HepG2 (cell line): ENCODE measurements at regions not wholly inside any gene's neighbourhood (a gene's known extent, or its start where the extent isn't known, plus 50 kb on each side); places are given as distances from the start of the nearest gene placed in this dataset.

Experiments used
- ATAC-seq: fragments of 200-7000 bp; cut with Tn5 transposase; 3 replicates; pipeline ENCODE4 v1.9.1; 2020; ENCODE audit warnings: mild to moderate bottlenecking, moderate library complexity
- BruUV-seq: library from RNA; stranded (reverse); fragments of 400-500 nt; replicated peaks from 2 replicates; lab custom pipeline; 2021; lab: Mats Ljungman, UMichigan
- CTCF ChIA-PET: fragments of 300-600 bp; formaldehyde crosslinking; extraction: SDS; loops from one replicate; lab custom pipeline; 2021; ENCODE audit warnings: low total read pairs, inconsistent platforms, low intra/inter-chr PET ratio; lab: Yijun Ruan, JAX
- POLR2A ChIA-PET: fragments of 350-600 bp; sonication (Branson Sonifier 250); formaldehyde crosslinking; loops from one replicate; lab custom pipeline; 2020; ENCODE audit warnings: antibody characterized with exemption, inconsistent platforms; lab: Yijun Ruan, JAX
- DNase-seq: peaks from one replicate; pipeline ENCODE4 v3.0.0-alpha.2; 2015; ENCODE audit warnings: low spot score
- FAIRE-seq: peaks from 3 replicates; lab custom pipeline; 2011; peaks lifted over from hg19 to GRCh38; lab: Jason Lieb, UNC
- H2AFZ ChIP-seq: one replicate; pipeline ENCODE4 v1.6.1; 2011; ENCODE audit warnings: low read length, inconsistent platforms
- H3K27ac ChIP-seq: fragments of 300-600 bp; 3 replicates; pipeline ENCODE4 v1.8.0; 2011; ENCODE audit warnings: mixed run types, mild to moderate bottlenecking, mixed read lengths, low read length, inconsistent platforms; ENCODE audit not compliant: insufficient read depth; ENCODE audit errors: extremely low read length
- H3K27me3 ChIP-seq, 2 experiments: fragments of 200-600 bp in 1 of 2; 2 replicates in 1 of 2; 3 replicates in 1 of 2; pipeline versions ENCODE4 v1.6.0 to v1.8.0; 2011; ENCODE audit warnings: low read length in 2 of 2, mild to moderate bottlenecking in 2 of 2, moderate library complexity in 2 of 2, inconsistent platforms in 1 of 2; ENCODE audit not compliant: insufficient read depth in 2 of 2, control insufficient read depth in 1 of 2
- H3K36me3 ChIP-seq, 2 experiments: fragments of 200-600 bp in 1 of 2; replicated peaks in 1 of 2; 2 replicates in 1 of 2; 3 replicates in 1 of 2; pipeline versions ENCODE4 v1.5.1 to v1.8.0; 2011; ENCODE audit warnings: low read length in 2 of 2, inconsistent platforms in 1 of 2; ENCODE audit not compliant: insufficient read depth in 2 of 2, control insufficient read depth in 1 of 2
- H3K4me1 ChIP-seq: 2 replicates; pipeline ENCODE4 v1.5.1; 2012; ENCODE audit warnings: low read length, inconsistent platforms; ENCODE audit not compliant: insufficient read depth
- H3K4me2 ChIP-seq: 2 replicates; pipeline ENCODE4 v1.6.0; 2011; ENCODE audit warnings: low read depth, low read length, inconsistent platforms
- H3K4me3 ChIP-seq, 3 experiments: fragments of 200-600 bp in 1 of 3; sonication (generic), shearing (Covaris generic) in 1 of 3; replicated peaks in 1 of 3; 2 replicates each; pipeline ENCODE4 v1.5.1; 2011 to 2016; ENCODE audit warnings: low read length in 3 of 3, inconsistent platforms in 2 of 3, low read depth in 2 of 3, mild to moderate bottlenecking in 2 of 3, control low read depth in 1 of 3, mixed read lengths in 1 of 3; ENCODE audit not compliant: insufficient read depth in 1 of 3
- H3K79me2 ChIP-seq: one replicate; pipeline ENCODE4 v1.6.1; 2011; ENCODE audit warnings: low read length, inconsistent platforms; ENCODE audit not compliant: insufficient read depth
- H3K9ac ChIP-seq: 2 replicates; pipeline ENCODE4 v1.6.0; 2011; ENCODE audit warnings: mild to moderate bottlenecking, low read depth, low read length, inconsistent platforms; ENCODE audit not compliant: insufficient read depth
- H3K9me3 ChIP-seq: 2 replicates; pipeline ENCODE4 v1.5.1; 2012; ENCODE audit warnings: mild to moderate bottlenecking, low read length
- H4K20me1 ChIP-seq: 2 replicates; pipeline ENCODE4 v1.6.0; 2011; ENCODE audit warnings: inconsistent platforms, mild to moderate bottlenecking, low read length, moderate library complexity; ENCODE audit not compliant: insufficient read depth
- ARNT2 ChIP-seq: sonication (generic); formaldehyde crosslinking; IDR thresholded peaks from 2 replicates; pipeline ENCODE4 v1.8.0; 2022; ENCODE audit warnings: mild to moderate bottlenecking, low read depth, missing genetic modification reagents, moderate library complexity
- GTF3A ChIP-seq: sonication (generic); formaldehyde crosslinking; conservative IDR thresholded peaks from 2 replicates; pipeline ENCODE4 v1.4.0; 2020; ENCODE audit warnings: mild to moderate bottlenecking, missing genetic modification reagents
- ZNF143 ChIP-seq: sonication (generic); formaldehyde crosslinking; IDR thresholded peaks from 2 replicates; pipeline ENCODE4 v1.4.0; 2020; ENCODE audit warnings: missing genetic modification reagents
- ZNF841 ChIP-seq: sonication (generic); formaldehyde crosslinking; IDR thresholded peaks from 2 replicates; pipeline ENCODE4 v1.8.1; 2023; ENCODE audit warnings: missing genetic modification reagents, borderline replicate concordance
- WGBS: methylation state at CpG from one replicate; pipeline ENCODE4 v1.1.6; 2017; ENCODE audit warnings: low lambda C conversion rate; 5-methylcytosine and 5-hydroxymethylcytosine counted together
- in situ Hi-C: cut with HindIII; loops from 2 replicates; pipeline ENCODE4 v1.10.0; 2017; ENCODE audit warnings: low pct_unique_long_range_greater_than_20kb; ENCODE audit not compliant: extremely low pct_ligation_motif_present
- intact Hi-C: fragments of 100-400 bp; cut with micrococcal nuclease; formaldehyde crosslinking; loops from one replicate; pipeline ENCODE4 v1.10.0; 2022; ENCODE audit not compliant: unreplicated experiment

- Histone ChIP-seq H2AFZ (no peak overlapping the region), H3K27ac (no peak overlapping the region), H3K9ac (no peak overlapping the region), H3K4me2 (no peak overlapping the region), H3K27me3 (peaks cover 0 to 5% of the 10 kb centered on the region in 2 experiments; a peak in 1 of 5 replicates), H4K20me1 (no peaks in the 10 kb centered on the region), H3K4me1 (no peaks in the 10 kb centered on the region), H3K4me3 (no peak overlapping the region), H3K9me3 (no peaks in the 10 kb centered on the region), H3K36me3 (no peaks in the 10 kb centered on the region), H3K79me2 (no peaks in the 10 kb centered on the region)
- 1% methylated on average over 4 of the region's 4 CpGs for WGBS
- DNase-seq (no peak), ATAC-seq (no peak), FAIRE-seq (no peak)
- intact Hi-C loops: no loop called here
- POLR2A ChIA-PET: no interaction called here
- CTCF ChIA-PET: no interaction called here
- TF ChIP-seq ZNF841 (CRISPR knock-in tag) (no peak), ZNF143 (CRISPR knock-in tag) (no peak), GTF3A (CRISPR knock-in tag) (no peak)
- in situ Hi-C loops: no loop called here
- no TSS peak for BruUV-seq
Measured at GRCh38 chr1:201773764-201774163, 55.2 kb upstream of the IPO9 start.

GRCh38 chr1:201774224-201774982, 54.6 kb upstream of the IPO9 start:
- no peak for ATAC-seq
- POLR2A ChIA-PET: no interaction called here
- H3K36me3 ChIP-seq: no peaks in the 10 kb centered on the region
- CTCF ChIA-PET: no interaction called here
- H4K20me1 ChIP-seq: no peaks in the 10 kb centered on the region
- intact Hi-C loops (no loop called here), in situ Hi-C loops (no loop called here)
- FAIRE-seq: no peak
- H3K79me2 ChIP-seq: no peaks in the 10 kb centered on the region
- no peak overlapping the region for H3K4me3 ChIP-seq
- peaks cover 0 to 5% of the 10 kb centered on the region in 2 experiments; a peak in 1 of 5 replicates for H3K27me3 ChIP-seq
- 4% methylated on average over 4 of the region's 4 CpGs for WGBS
- no peaks in the 10 kb centered on the region for H3K4me1 ChIP-seq
- H3K27ac ChIP-seq: no peak overlapping the region
- no peaks in the 10 kb centered on the region for H3K9me3 ChIP-seq
- H3K4me2 ChIP-seq: no peak overlapping the region
- no peak for TF ChIP-seq ARNT2 (CRISPR knock-in tag)
- BruUV-seq: no TSS peak
- no peak overlapping the region for H2AFZ ChIP-seq
- DNase-seq: no peak
- H3K9ac ChIP-seq: no peak overlapping the region
